BE2C (cell line): ENCODE measurements at regions not wholly inside any gene's neighbourhood (a gene's known extent, or its start where the extent isn't known, plus 50 kb on each side); places are given as distances from the start of the nearest gene placed in this dataset.

ENCODE experiments used
- DNase-seq: peaks from one replicate; pipeline ENCODE4 v3.0.0-alpha.2; 2020
- H3K27me3 ChIP-seq: fragments of 250-450 bp; sonication (Bioruptor Pico); 2 replicates; pipeline ENCODE4 v1.5.1; 2020; ENCODE audit warnings: mild to moderate bottlenecking
- H3K36me3 ChIP-seq: fragments of 250-450 bp; sonication (Bioruptor Pico); 2 replicates; pipeline ENCODE4 v1.5.1; 2020; ENCODE audit warnings: mild to moderate bottlenecking
- H3K4me1 ChIP-seq: fragments of 250-450 bp; sonication (Bioruptor Pico); 2 replicates; pipeline ENCODE4 v1.5.1; 2020
- H3K4me3 ChIP-seq: 2 replicates; pipeline ENCODE4 v1.5.1; 2011; ENCODE audit warnings: low read depth, low read length
- H3K9me3 ChIP-seq: fragments of 250-450 bp; sonication (Bioruptor Pico); 2 replicates; pipeline ENCODE4 v1.5.1; 2020
- CTCF ChIP-seq: IDR thresholded peaks from 2 replicates; pipeline ENCODE4 v1.5.1; 2012; ENCODE audit warnings: mild to moderate bottlenecking, low read depth, low read length

- peak; percentile 80 for TF ChIP-seq CTCF
- H3K4me1 ChIP-seq, result no peaks in the 10 kb centered on the region
- peak; percentile 41 for DNase-seq
- no peaks in the 10 kb centered on the region for H3K27me3 ChIP-seq
- H3K4me3 ChIP-seq, result no peak overlapping the region
- H3K9me3 ChIP-seq, result no peaks in the 10 kb centered on the region
- H3K36me3 ChIP-seq, result no peaks in the 10 kb centered on the region
These were observed 332.7 kb upstream of the IGFBP7 start for GRCh38 chr4:57442831-57443291.

- H3K9me3 ChIP-seq, result no peaks in the 10 kb centered on the region
- no peak for DNase-seq
- no peak for TF ChIP-seq CTCF
- H3K4me3 ChIP-seq, result no peak overlapping the region
- H3K4me1 ChIP-seq, result no peaks in the 10 kb centered on the region
- no peaks in the 10 kb centered on the region for H3K27me3 ChIP-seq
- no peaks in the 10 kb centered on the region for H3K36me3 ChIP-seq
These were observed 332.1 kb upstream of the IGFBP7 start for GRCh38 chr4:57442241-57442640.

GRCh38 chr4:57437649-57438048, 327.5 kb upstream of the IGFBP7 start:
- H3K9me3 ChIP-seq, result no peaks in the 10 kb centered on the region
- TF ChIP-seq CTCF, result no peak
- no peak for DNase-seq
- H3K4me3 ChIP-seq, result no peak overlapping the region
- no peaks in the 10 kb centered on the region for H3K36me3 ChIP-seq
- no peaks in the 10 kb centered on the region for H3K4me1 ChIP-seq
- H3K27me3 ChIP-seq, result no peaks in the 10 kb centered on the region

- TF ChIP-seq CTCF, result no peak
- no peaks in the 10 kb centered on the region for H3K9me3 ChIP-seq
- DNase-seq, result no peak
- no peak overlapping the region for H3K4me3 ChIP-seq
- no peaks in the 10 kb centered on the region for H3K36me3 ChIP-seq
- no peaks in the 10 kb centered on the region for H3K4me1 ChIP-seq
- no peaks in the 10 kb centered on the region for H3K27me3 ChIP-seq
These were observed 325.1 kb upstream of the IGFBP7 start for GRCh38 chr4:57435300-57435699.

GRCh38 chr4:57430726-57431125, 320.5 kb upstream of the IGFBP7 start:
- Histone ChIP-seq H3K36me3 (no peaks in the 10 kb centered on the region), H3K9me3 (no peaks in the 10 kb centered on the region), H3K27me3 (no peaks in the 10 kb centered on the region), H3K4me1 (no peaks in the 10 kb centered on the region), H3K4me3 (no peak overlapping the region)
- no peak for TF ChIP-seq CTCF
- DNase-seq, result no peak

- Histone ChIP-seq H3K27me3 (no peaks in the 10 kb centered on the region), H3K4me1 (no peaks in the 10 kb centered on the region), H3K36me3 (no peaks in the 10 kb centered on the region), H3K9me3 (no peaks in the 10 kb centered on the region), H3K4me3 (no peak overlapping the region)
- peak; percentile 77 for DNase-seq
- TF ChIP-seq CTCF, result peak; percentile 86
These were observed 316.7 kb upstream of the IGFBP7 start for GRCh38 chr4:57426779-57427395.
